Transverse colon (tissue), 4 donors: ENCODE measurements at regions not wholly inside any gene's neighbourhood (a gene's known extent, or its start where the extent isn't known, plus 50 kb on each side); places are given as distances from the start of the nearest gene placed in this dataset.

ENCODE experiments used
- DNase-seq: peaks from one replicate; pipeline ENCODE4 v3.0.0-alpha.2; 2019
- H3K27ac ChIP-seq, 4 donors: fragments of 200-600 bp; sonication (generic); 2 replicates each; pipeline ENCODE4 v1.5.1; 2016 to 2018; ENCODE audit warnings: inconsistent platforms in 4 of 4
- H3K27me3 ChIP-seq: fragments of 200-600 bp; sonication (generic); 2 replicates; pipeline ENCODE4 v1.5.1; 2017; ENCODE audit warnings: inconsistent platforms
- H3K36me3 ChIP-seq, 4 donors: fragments of 200-600 bp; sonication (generic); 2 replicates each; pipeline ENCODE4 v1.5.1; 2017 to 2019; ENCODE audit warnings: inconsistent platforms in 4 of 4
- H3K4me1 ChIP-seq, 4 donors: fragments of 200-600 bp; sonication (generic); 2 replicates each; pipeline ENCODE4 v1.5.1; 2017 to 2020; ENCODE audit warnings: inconsistent platforms in 4 of 4
- H3K4me3 ChIP-seq, 4 donors: fragments of 200-600 bp; sonication (generic); 1 replicate in 1 of 4; 2 replicates in 3 of 4; pipeline versions ENCODE4 v1.5.1 to v1.6.1; 2017 to 2019; ENCODE audit warnings: inconsistent platforms in 4 of 4
- H3K9me3 ChIP-seq, 2 donors: fragments of 200-600 bp; sonication (generic); 2 replicates each; pipeline ENCODE4 v1.5.1; 2017 to 2019; ENCODE audit warnings: inconsistent platforms in 2 of 2
- CTCF ChIP-seq, 5 experiments: fragments of 200-600 bp in 3 of 5; fragments of 450-650 bp in 2 of 5; sonication (generic) in 3 of 5; IDR thresholded peaks; 1 replicate in 2 of 5; 2 replicates in 3 of 5; pipeline ENCODE4 v1.5.1; 2016 to 2017; ENCODE audit warnings: antibody characterized with exemption in 5 of 5, inconsistent platforms in 3 of 5, mild to moderate bottlenecking in 2 of 5, moderate library complexity in 1 of 5
- EP300 ChIP-seq: sonication (generic); formaldehyde crosslinking; IDR thresholded peaks from one replicate; pipeline ENCODE4 v1.6.1; 2017; ENCODE audit warnings: antibody characterized with exemption, low read depth
- POLR2A ChIP-seq: fragments of 450-650 bp; IDR thresholded peaks from one replicate; pipeline ENCODE4 v1.6.1; 2016; ENCODE audit warnings: antibody characterized with exemption, mild to moderate bottlenecking, moderate library complexity
- POLR2AphosphoS5 ChIP-seq, 3 donors: sonication (generic); formaldehyde crosslinking; IDR thresholded peaks; one replicate each; pipeline ENCODE4 v1.6.1; 2016; ENCODE audit warnings: antibody characterized with exemption in 3 of 3
- WGBS, 2 donors: methylation state at CpG; one replicate each; pipeline ENCODE4 v1.1.5; 2018; ENCODE audit warnings: low coverage in 1 of 2; 5-methylcytosine and 5-hydroxymethylcytosine counted together
- in situ Hi-C, 4 donors: fragments of 200-750 bp; cut with MboI; loops; one replicate each; pipeline versions ENCODE4 v1.15.0 to v1.15.1; 2017; ENCODE audit warnings: low sequenced_read_pairs in 3 of 4, low pct_ligation_motif_present in 1 of 4, low pct_unique_long_range_greater_than_20kb in 1 of 4
- intact Hi-C: fragments of 100-400 bp; cut with DNase I; formaldehyde crosslinking; loops from one replicate; pipeline ENCODE4 v1.15.1; 2023; ENCODE audit warnings: low total_unique reads

DNA sequence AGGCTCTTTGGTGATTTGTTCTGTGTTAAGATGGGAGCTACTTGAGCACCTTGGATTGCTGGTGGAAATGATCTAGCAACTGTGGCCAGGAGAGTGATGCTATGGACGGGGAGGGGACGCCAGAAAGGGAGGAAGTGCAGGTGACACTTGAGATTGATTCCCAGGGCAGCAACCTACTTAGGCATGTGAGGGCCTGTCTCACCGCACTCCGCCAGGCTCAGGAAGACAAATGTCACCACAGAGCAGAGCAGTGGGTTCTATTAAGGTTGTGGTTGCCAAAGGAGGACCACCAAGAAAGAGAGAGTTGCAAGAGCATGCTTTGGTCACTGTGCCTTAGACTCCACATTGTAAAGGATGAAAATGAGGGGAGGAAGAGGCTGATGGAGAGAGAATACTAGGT, 404.3 kb downstream of the IRX1 start:
- WGBS, 2 donors, result 84% methylated on average over 4 of the region's 4 CpGs; no CpG with 5 or more reads in 1 of the 2 donors
- intact Hi-C loops, result no loop called here
- no peak overlapping the region for H3K27ac ChIP-seq
- TF ChIP-seq CTCF (IDR thresholded peaks at IDR 0.05) (no peak), POLR2AphosphoS5 (IDR thresholded peaks at IDR 0.05) (no peak), EP300 (no peak), POLR2A (no peak)
- H3K9me3 ChIP-seq, result no peaks in the 10 kb centered on the region
- no peaks in the 10 kb centered on the region for H3K27me3 ChIP-seq
- no peaks in the 10 kb centered on the region for H3K4me1 ChIP-seq
- in situ Hi-C loops, result no loop called here
- no peak overlapping the region for H3K4me3 ChIP-seq
- H3K36me3 ChIP-seq, result no peaks in the 10 kb centered on the region
- DNase-seq, result no peak

DNA sequence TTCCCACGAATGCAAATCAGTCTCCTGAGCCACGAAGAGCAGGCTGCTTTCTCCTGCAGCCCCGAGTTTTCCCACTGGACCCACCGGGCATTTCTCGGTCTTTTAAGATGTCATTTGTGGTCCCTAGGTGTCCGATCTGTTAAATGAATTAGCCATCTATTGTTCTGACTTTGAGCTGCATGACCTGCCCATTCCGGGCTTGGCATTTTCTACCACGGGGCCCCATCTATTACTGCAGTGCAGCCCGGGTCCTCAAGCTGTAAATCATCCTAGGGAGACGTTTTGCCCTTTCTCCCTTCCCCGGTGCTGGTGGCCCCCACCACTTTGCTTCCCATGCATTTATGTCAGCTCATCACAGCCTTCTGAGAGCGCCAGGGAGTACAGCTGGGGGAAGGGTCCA, 405.4 kb downstream of the IRX1 start:
- intact Hi-C loops, result no loop called here
- in situ Hi-C loops, result no loop called here

DNA sequence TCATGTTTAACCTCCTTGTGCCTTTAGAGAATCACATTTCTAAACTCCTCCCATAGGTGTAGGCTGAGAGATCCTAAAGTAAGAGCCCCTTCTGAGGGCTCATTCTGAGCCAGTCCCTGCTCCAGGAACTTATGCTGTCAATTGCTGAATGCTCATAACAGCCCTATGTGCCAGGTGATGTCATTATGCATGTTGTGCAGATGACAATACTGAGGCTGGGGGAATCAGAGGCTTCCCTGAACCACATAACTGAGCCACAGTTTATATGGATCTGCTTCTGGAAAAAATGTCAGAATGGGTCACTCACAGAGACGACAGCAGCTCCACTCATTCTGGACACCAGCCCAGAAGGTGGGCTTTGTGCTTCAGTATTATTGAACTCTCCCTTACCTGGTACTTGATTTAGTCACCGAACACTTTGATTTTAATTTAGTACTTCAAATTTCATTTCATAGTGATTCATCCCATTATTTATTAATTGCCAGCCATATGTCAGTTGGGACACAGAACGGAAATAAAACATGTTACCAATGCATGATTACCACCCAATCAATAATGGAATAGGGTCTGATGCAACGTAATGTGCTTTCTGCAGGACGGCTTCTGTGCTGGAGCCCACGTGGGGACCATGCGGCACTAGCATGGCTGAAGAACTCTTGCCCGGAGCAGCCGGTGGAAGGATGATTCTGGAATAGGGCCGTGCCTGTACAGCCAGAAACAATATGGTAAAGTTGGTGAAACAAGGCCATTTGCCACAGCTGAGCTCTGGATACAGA, 406.3 kb downstream of the IRX1 start:
- intact Hi-C loops (no loop called here), in situ Hi-C loops (no loop called here)
- no peak for DNase-seq
- Histone ChIP-seq H3K36me3 (no peaks in the 10 kb centered on the region), H3K4me1 (no peaks in the 10 kb centered on the region), H3K27me3 (no peaks in the 10 kb centered on the region), H3K4me3 (no peak overlapping the region), H3K27ac (no peak overlapping the region), H3K9me3 (no peaks in the 10 kb centered on the region)
- WGBS, 2 donors, result 58 to 66% methylated on average over 6 to 10 of the region's 10 CpGs
- no peak for TF ChIP-seq POLR2A
- no peak for TF ChIP-seq EP300
- no peak for TF ChIP-seq CTCF (IDR thresholded peaks at IDR 0.05)

More for the DNA sequence above, 405.4 kb downstream of the IRX1 start:
- Histone ChIP-seq H3K27ac (no peak overlapping the region), H3K4me3 (no peak overlapping the region), H3K4me1 (no peaks in the 10 kb centered on the region), H3K9me3 (no peaks in the 10 kb centered on the region), H3K27me3 (no peaks in the 10 kb centered on the region), H3K36me3 (no peaks in the 10 kb centered on the region)
- DNase-seq, result no peak
- TF ChIP-seq POLR2A (no peak), EP300 (no peak), CTCF (IDR thresholded peaks at IDR 0.05) (no peak), POLR2AphosphoS5 (IDR thresholded peaks at IDR 0.05) (no peak)
- WGBS, 2 donors, result 58 to 60% methylated on average over 11 to 12 of the region's 12 CpGs

DNA sequence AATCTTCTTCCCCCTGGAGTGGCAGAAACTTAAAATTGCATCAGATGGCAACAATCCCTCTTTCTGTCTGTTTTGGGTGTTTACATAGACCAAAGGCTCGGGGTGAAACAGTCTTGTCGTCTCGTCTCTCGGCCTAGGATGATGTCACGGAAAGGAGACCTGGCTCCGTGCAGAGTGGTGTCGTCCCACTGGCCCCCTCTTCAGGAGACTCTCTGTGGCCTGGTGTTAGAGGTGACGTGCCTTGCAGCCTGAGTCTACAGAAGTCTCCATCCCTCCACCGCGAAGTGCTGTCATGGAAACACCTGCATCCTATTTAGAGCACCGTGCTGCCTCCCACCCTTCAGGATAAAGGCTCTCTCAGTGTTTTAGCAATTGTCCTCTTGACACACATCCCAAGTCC, 409.7 kb downstream of the IRX1 start:
- no peaks in the 10 kb centered on the region for H3K36me3 ChIP-seq
- H3K4me3 ChIP-seq, result no peak overlapping the region
- no peaks in the 10 kb centered on the region for H3K9me3 ChIP-seq
- intact Hi-C loops (no loop called here), in situ Hi-C loops (no loop called here)
- no peak overlapping the region for H3K27ac ChIP-seq
- no peak for DNase-seq
- no peaks in the 10 kb centered on the region for H3K4me1 ChIP-seq
- H3K27me3 ChIP-seq, result no peaks in the 10 kb centered on the region
- TF ChIP-seq EP300 (no peak), POLR2A (no peak), POLR2AphosphoS5 (IDR thresholded peaks at IDR 0.05) (no peak), CTCF (IDR thresholded peaks at IDR 0.05) (no peak)
- WGBS, 2 donors, result 71 to 89% methylated on average over 3 to 11 of the region's 11 CpGs
